OCI-LY1 (cell line): ENCODE measurements at regions not wholly inside any gene's neighbourhood (a gene's known extent, or its start where the extent isn't known, plus 50 kb on each side); places are given as distances from the start of the nearest gene placed in this dataset.

ENCODE experiments used
- EZH2 ChIP-seq: fragments of 200-600 bp; sonication (generic), shearing (Covaris generic); IDR thresholded peaks from 2 replicates; pipeline ENCODE4 v1.8.0; 2017; ENCODE audit warnings: borderline replicate concordance, mixed run types, mild to moderate bottlenecking, antibody characterized with exemption, low read length, moderate library complexity, mixed read lengths
- TF ChIP-seq, protein P1 (sequence below): fragments of 200-600 bp; sonication (generic), shearing (Covaris generic); IDR thresholded peaks from 2 replicates; pipeline ENCODE4 v1.5.1; 2017; ENCODE audit warnings: mild to moderate bottlenecking, antibody characterized with exemption, low read length, moderate library complexity, mixed read lengths

DNA sequence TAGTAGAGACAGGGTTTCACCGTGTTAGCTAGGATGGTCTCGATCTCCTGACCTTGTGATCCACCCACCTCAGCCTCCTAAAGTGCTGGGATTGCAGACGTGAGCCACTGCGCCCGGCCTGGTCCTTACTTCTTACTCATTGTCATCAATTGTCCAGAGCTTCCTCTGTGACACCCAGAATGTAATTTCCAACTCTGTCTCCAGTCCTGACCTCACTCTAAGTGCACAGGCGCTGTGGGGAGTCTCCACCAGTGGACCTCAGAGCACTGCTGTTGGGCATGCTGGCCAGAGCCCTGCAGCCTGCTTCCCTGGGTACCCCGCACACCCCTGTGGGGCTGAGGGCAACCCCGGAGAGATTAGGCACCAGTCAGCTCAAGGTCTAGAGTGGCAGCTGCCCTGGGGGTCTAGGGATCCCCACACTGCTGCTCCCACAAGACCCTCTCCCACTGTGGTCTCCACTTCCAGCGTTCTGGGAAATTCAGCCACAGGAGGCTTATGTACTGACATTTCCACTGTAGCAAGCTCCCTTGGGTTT lies 1140.3 kb downstream of the TBC1D22A start:
- TF ChIP-seq, protein P1, sequence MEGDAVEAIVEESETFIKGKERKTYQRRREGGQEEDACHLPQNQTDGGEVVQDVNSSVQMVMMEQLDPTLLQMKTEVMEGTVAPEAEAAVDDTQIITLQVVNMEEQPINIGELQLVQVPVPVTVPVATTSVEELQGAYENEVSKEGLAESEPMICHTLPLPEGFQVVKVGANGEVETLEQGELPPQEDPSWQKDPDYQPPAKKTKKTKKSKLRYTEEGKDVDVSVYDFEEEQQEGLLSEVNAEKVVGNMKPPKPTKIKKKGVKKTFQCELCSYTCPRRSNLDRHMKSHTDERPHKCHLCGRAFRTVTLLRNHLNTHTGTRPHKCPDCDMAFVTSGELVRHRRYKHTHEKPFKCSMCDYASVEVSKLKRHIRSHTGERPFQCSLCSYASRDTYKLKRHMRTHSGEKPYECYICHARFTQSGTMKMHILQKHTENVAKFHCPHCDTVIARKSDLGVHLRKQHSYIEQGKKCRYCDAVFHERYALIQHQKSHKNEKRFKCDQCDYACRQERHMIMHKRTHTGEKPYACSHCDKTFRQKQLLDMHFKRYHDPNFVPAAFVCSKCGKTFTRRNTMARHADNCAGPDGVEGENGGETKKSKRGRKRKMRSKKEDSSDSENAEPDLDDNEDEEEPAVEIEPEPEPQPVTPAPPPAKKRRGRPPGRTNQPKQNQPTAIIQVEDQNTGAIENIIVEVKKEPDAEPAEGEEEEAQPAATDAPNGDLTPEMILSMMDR = no peak
- no peak for TF ChIP-seq EZH2
